CD4-positive, alpha-beta T cell treated with Interleukin-17A for 1 hour (primary cell): ENCODE measurements at regions not wholly inside any gene's neighbourhood (a gene's known extent, or its start where the extent isn't known, plus 50 kb on each side); places are given as distances from the start of the nearest gene placed in this dataset.
"Not testable (repeated sequence)": the region's sequence is repeated elsewhere in the genome, so short reads cannot be mapped to it uniquely, and the experiment has no call there.

Experiments
- DNase-seq: peaks from one replicate; pipeline ENCODE4 v3.0.0-alpha.2; 2020

GRCh38 chr15:98088307-98088945, 127.9 kb downstream of the ARRDC4 start:
- DNase-seq = not testable (repeated sequence)

GRCh38 chr15:98089352-98089751, 128.8 kb downstream of the ARRDC4 start:
- not testable (repeated sequence) for DNase-seq

DNA sequence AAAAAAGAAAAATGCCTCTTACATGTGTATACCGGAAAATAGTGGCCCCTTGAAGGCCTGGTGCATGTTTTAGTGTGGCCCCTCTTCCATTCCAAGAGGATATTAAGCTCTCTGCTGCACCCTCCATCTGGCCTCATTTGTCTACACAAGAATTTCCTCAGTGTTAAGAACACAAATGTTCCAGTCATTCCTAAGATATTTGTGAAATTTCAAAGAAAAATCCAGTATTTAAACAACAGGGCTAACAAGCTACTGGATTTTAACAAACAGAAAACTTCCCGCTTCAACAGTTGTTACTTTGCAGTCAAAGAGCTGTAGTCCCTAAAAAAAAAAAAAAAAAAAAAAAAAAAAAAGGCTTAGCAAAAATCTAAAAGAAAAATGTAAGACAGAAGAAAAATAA, 137.5 kb downstream of the ARRDC4 start:
- not testable (repeated sequence) for DNase-seq

DNA sequence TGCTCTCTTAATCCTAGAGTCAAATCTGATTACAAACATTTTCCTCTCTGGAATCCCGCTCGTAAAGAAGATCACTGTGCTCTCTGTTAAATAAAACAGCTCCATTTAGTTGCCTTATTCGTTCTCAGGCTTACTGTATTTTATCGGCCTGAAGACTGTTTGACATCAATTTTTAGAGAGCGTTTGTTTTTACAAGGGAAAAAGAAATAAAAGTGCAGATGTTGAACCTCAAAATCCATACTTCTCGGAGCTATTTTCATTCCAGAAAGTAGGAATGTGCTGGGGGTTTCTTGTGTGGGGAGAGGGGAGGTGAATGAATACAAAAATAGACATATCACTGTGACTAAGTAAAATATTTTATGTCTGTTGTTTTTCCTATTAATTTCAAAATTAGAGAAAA, 140.1 kb downstream of the ARRDC4 start:
- not testable (repeated sequence) for DNase-seq

DNA sequence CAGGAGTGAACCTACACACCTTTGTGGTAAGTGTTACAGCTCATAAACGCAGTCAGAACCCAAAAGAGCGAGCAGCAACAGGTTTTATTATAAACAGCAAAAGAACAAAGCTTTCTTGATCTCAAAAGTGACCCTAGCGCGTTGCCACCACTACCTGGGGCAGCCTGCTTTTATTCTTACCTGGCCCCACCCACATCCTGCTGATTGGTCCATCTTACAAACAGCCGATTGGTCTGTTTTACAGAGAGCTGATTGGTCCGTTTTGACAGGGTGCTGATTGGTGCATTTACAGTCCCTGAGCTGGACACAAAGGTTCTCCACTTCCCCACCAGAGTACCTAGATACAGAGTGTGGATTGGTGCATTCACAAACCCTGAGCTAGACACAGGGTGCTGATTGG, 143.1 kb downstream of the ARRDC4 start:
- DNase-seq = no peak

- DNase-seq = not testable (repeated sequence)
These were observed 144.1 kb downstream of the ARRDC4 start for GRCh38 chr15:98104386-98105151.

DNA sequence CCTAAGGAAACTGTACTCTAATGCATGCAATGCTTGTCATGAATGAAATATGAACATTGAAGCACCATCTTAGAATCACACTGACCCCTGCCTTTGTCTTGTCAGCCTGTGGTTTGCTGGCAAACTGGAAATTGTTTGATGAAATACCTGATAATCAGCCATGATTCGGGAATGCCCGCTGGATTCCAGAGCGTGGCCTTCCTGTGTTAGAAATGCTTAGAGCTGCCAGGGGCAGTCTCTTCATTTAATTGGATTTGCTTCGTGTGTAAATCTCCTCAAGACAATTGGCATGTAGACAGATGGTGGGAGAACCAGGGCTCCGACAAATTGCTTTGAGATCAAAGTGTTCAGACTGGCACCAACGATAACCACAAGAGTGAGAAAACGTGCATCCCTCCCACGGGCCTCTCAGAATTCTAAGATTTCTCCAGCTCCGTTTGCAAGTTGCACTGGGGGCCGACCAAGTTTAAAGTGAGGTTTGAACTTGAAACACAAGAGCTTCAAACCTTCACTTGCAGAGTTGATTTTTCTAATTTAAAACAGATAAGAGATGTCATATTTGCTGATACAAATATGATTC, 146.2 kb downstream of the ARRDC4 start:
- not testable (repeated sequence) for DNase-seq

GRCh38 chr15:98111806-98112205, 151.3 kb downstream of the ARRDC4 start:
- no peak for DNase-seq

- DNase-seq = no peak
These were observed 152.8 kb downstream of the ARRDC4 start for GRCh38 chr15:98113327-98113726.

DNA sequence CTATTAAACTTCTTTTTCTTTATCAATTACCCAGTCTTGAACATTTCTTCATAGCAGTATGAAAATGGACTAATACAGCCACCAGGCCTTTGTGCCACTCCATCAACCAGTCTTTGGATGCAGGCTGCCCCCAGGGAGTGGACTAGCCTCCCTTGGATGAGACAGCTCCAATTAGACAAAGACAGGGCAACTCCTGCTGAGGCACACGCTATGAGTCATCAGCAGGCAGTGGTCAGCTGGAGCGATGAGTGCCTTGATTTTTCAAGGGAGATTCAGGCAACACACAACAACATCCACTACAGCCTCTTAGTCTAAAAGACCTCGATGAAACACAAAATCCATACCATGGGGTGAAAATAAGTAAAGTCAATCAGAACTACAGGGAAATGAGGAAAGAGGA, 160.1 kb downstream of the ARRDC4 start:
- no peak for DNase-seq

- no peak for DNase-seq
These were observed 161.0 kb downstream of the ARRDC4 start for GRCh38 chr15:98121536-98121935.

- no peak for DNase-seq
These were observed 161.5 kb downstream of the ARRDC4 start for GRCh38 chr15:98121957-98122356.

DNA sequence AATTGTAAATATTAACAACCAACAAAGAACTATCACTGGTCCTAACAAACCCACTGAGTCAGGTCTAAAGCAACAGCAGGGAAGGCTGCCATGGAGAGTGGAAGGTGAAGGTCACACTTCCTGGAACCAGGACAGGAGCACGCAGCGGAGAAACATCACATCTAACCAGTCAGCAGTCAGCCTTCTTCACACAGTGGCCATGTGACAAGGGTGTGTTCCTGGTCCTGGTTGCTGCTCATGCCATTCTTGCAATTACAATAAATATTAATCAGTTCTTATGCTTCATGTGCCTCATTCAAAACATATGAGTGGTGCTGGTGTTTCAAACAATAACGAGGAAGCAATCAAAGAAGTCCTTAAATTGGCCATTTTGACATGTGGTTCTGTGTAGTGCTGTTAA, 162.8 kb downstream of the ARRDC4 start:
- DNase-seq = no peak

DNA sequence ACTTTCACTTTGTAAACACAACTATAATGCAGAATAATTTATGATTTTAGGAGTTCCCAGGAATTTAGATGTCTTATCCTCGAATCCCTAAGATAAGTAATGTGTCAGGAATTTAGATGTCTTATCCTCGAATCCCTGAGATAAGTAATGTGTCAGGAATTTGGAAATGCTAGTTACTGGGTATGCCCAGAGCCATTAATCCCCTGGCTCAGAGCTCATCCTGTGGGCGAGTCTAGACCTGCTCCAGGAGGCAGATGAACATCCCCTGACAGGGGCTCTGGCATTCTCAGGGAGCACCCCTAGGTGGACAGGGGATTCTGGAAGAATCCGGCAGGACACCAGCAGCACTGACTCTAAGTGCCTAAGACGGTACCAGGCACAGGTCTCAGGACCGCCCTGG, 163.3 kb downstream of the ARRDC4 start:
- no peak for DNase-seq

DNA sequence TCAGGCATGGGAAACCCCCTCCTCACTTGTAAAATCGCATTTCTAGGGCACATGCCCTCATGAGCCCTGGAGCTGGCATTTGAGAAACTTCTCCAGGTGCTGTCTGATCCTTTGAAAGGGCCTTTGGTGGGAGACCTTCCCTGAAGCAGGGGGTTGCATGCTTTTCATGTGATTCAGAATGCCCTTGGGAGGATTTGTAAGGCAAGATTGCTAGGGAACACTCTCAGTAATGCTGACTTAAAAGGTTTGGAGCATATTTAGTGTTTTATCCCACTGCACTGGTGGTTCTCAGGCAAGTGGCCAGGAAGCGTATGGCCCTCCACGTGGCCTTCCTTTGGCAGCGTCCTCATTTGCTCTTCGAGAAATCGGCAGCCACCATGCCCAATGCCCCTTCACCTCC, 164.1 kb downstream of the ARRDC4 start:
- no peak for DNase-seq

DNA sequence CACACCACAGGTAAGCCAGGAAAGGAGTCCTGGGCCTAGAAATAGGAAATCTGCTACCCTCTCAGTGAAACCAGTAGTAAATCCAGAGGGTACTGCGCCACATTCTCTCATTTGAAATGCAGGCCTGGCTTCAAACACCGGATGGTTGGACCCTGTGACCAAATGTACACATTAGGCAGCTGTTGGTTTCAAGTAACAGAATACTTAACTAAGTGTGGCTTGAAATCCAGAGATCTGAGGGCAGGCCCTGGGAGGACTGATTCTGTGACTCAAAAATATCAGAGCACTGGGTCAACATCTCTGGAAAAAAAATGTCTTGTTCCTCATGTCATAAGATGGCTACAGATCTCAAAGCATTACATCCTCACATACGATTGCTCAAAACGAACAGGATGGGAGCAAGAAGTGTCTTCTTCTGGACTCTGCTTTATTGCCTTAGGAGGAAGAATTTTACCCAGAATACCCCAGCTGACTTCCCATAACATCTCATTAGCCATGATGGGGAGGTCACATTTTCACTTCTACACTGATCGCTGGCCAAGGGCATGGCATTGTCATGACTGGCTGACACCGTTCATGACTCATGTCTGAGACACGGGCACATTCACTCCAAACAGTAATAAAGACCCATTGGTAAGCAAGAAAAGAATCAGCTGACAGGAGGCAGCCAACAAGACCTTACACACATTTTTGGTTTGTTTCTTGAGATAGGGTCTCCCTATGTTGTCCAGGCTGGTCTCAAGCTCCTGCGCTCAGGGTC, 166.0 kb downstream of the ARRDC4 start:
- no peak for DNase-seq

GRCh38 chr15:98127586-98127985, 167.1 kb downstream of the ARRDC4 start:
- DNase-seq = no peak

GRCh38 chr15:98131924-98132323, 171.4 kb downstream of the ARRDC4 start:
- no peak for DNase-seq

- no peak for DNase-seq
These were observed 174.4 kb downstream of the ARRDC4 start for GRCh38 chr15:98134905-98135304.

DNA sequence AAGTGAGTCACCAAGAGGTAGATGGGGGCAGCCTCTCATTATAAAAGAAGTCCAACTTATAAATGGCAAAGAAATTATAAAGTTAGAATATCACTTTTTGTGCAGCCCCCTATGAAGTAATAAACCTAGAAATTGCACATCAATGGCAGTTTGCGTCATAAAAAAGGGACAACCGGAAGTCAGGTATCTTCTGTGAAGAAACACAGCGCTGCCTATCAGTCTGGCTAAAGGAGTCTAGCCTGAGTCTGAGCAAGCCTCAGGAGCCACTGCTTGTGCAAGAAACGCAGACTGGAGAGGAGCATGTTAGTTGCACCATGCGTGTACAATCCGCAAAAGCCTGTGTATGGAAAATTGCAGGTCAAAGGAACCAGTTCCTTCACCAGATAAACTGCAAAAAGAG, 178.4 kb downstream of the ARRDC4 start:
- no peak for DNase-seq

- DNase-seq = no peak
These were observed 178.8 kb downstream of the ARRDC4 start for GRCh38 chr15:98139337-98139736.

DNA sequence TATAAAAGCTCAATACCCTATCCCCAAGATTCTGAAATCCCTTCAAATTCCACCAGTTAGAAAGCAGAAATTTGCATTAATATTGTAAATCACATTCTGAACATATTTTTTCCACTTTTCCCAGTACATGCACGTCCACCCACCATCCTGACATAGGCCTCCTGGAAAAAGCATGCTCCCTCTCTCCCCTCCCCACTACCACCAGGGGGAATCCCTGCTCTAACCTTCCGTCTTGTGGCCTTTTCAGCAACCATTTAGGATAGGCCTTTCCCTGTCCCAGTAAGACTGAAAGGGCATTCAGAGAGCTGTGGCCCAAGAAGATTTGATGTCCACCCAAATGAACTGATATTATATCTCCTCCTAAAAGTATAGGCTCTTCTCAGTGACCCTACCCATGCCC, 182.1 kb downstream of the ARRDC4 start:
- DNase-seq = no peak

GRCh38 chr15:98143116-98143515, 182.6 kb downstream of the ARRDC4 start:
- no peak for DNase-seq

DNA sequence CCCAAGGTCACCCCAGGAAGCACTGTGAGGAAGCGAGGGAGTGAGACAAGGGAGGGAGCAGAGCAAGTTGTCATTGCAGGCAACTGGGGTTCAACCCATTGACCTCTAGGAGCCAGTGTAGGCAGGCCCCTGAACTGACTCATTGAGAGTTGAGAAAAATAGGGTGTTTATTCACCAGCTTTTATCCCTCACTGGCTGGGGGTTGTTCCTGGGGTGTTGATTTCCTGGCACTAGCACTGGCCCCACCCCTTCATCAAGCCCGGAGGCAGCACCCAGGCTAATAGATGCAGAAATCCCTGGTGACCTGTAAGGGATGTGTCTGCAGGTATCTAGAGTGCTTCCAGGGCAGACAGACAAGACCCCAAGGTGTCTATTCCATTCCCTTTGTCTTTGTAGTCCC, 183.9 kb downstream of the ARRDC4 start:
- no peak for DNase-seq
